GM06990 (cell line): ENCODE measurements at regions not wholly inside any gene's neighbourhood (a gene's known extent, or its start where the extent isn't known, plus 50 kb on each side); places are given as distances from the start of the nearest gene placed in this dataset.

Experiments used
- DNase-seq: peaks from one replicate; pipeline ENCODE4 v3.0.0-alpha.2; 2011; ENCODE audit not compliant: insufficient read length; ENCODE audit errors: extremely low read depth
- H3K27me3 ChIP-seq: replicated peaks from 2 replicates; pipeline ENCODE4 v1.6.0; 2011; ENCODE audit warnings: low read length; ENCODE audit not compliant: control insufficient read depth, insufficient read depth
- H3K36me3 ChIP-seq: 2 replicates; pipeline ENCODE4 v1.5.1; 2011; ENCODE audit warnings: low read length; ENCODE audit not compliant: control insufficient read depth, insufficient read depth
- H3K4me3 ChIP-seq: replicated peaks from 2 replicates; pipeline ENCODE4 v1.5.1; 2011; ENCODE audit warnings: low read depth, mild to moderate bottlenecking, control low read depth, low read length
- TF ChIP-seq, protein P1 (sequence below): IDR thresholded peaks from 2 replicates; pipeline ENCODE4 v1.5.1; 2011; ENCODE audit warnings: low read length, control low read depth, mild to moderate bottlenecking, inconsistent platforms; ENCODE audit not compliant: insufficient read depth, poor library complexity, severe bottlenecking

DNA sequence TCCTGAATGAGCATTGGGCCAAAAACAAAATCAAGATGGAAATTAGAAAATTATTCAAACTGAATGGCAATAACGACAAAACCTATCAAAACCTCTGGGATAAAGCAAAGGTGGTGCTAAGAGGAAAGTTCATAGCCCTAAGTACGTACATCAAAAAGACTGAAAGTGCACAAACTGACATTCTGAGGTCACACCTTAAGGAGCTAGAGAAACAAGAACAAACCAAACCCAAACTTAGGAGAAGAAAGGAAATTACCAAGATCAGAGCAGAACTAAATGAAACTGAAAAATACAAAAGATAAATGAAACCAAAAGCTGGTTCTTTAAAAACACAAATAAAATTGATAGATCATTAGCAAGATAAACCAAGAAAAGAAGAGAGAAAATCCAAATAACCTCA lies 1543.5 kb upstream of the ACVR2A start:
- no peak overlapping the region for H3K4me3 ChIP-seq
- no peaks in the 10 kb centered on the region for H3K27me3 ChIP-seq
- DNase-seq: no peak
- TF ChIP-seq, protein P1, sequence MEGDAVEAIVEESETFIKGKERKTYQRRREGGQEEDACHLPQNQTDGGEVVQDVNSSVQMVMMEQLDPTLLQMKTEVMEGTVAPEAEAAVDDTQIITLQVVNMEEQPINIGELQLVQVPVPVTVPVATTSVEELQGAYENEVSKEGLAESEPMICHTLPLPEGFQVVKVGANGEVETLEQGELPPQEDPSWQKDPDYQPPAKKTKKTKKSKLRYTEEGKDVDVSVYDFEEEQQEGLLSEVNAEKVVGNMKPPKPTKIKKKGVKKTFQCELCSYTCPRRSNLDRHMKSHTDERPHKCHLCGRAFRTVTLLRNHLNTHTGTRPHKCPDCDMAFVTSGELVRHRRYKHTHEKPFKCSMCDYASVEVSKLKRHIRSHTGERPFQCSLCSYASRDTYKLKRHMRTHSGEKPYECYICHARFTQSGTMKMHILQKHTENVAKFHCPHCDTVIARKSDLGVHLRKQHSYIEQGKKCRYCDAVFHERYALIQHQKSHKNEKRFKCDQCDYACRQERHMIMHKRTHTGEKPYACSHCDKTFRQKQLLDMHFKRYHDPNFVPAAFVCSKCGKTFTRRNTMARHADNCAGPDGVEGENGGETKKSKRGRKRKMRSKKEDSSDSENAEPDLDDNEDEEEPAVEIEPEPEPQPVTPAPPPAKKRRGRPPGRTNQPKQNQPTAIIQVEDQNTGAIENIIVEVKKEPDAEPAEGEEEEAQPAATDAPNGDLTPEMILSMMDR: no peak
- H3K36me3 ChIP-seq: no peaks in the 10 kb centered on the region

DNA sequence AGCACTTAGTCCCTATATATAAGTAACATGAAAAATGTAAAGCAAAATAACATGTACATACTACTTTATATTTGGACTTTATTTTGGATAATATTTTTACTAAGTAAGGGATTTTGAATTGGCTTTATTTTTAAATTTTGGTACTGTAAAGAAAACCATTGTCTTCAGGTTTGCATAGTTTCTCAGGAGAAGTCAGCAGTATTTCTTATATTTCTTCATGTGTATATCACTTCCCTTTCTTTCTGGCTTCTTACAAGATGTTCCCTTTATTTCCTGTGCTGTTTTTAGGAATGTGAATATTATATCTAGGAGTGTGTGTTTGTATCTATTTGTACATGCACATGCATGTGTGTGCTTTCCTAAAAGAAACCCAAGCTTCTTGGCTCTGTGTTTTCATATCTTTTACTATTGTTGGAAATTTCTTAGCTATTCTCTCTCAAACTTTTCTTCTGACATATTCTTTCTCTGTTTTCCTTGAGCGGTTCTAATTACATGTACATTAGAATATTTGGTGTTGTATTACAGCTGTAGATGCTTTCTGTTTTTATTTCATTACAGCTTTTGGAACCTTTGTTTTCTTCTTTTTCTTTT lies 1549.7 kb upstream of the ACVR2A start:
- TF ChIP-seq, protein P1: no peak
- DNase-seq: no peak
- H3K36me3 ChIP-seq: no peaks in the 10 kb centered on the region
- no peaks in the 10 kb centered on the region for H3K27me3 ChIP-seq
- H3K4me3 ChIP-seq: no peak overlapping the region

DNA sequence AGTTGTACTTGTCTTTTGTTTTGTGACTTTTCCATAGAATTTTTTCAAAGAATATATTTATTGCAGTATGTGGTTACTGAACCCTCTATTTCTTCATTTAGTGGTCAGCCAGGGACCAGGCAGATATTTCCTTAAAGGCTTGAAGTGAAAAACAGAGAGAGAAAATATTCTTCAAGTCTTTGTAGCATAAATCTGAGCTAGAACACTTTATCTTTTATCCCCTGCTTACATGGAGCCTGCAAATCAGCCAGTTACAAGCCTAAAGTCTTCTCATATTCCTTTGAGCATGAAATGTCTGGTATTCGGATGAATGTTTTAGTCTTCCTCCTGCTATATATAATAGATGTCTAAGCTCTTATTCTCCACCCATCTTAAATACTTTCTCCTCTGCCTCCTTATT lies 1557.5 kb upstream of the ACVR2A start:
- Histone ChIP-seq H3K27me3 (no peaks in the 10 kb centered on the region), H3K4me3 (no peak overlapping the region), H3K36me3 (no peaks in the 10 kb centered on the region)
- no peak for DNase-seq
- TF ChIP-seq, protein P1: no peak

DNA sequence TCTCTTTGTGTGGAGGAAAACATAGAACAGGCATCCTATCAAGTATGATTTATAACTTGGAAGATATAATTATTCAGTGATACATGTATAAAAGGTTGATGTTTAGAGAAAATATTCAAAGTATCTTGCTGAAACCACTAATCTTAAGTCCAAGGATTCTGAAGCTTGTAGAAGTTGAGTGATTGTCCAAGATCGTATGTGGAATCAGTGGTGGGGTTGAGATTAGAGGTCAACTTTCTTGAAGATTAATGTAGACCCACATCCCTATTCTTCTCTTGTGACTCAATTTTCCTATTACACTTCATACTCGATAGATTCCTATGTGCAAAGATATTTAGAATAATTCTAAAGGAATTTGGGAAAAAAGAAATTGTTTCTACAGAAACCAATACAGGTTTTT lies 1565.9 kb upstream of the ACVR2A start:
- Histone ChIP-seq H3K36me3 (no peaks in the 10 kb centered on the region), H3K27me3 (no peaks in the 10 kb centered on the region), H3K4me3 (no peak overlapping the region)
- TF ChIP-seq, protein P1: no peak
- DNase-seq: no peak

- Histone ChIP-seq H3K27me3 (no peaks in the 10 kb centered on the region), H3K36me3 (no peaks in the 10 kb centered on the region), H3K4me3 (no peak overlapping the region)
- TF ChIP-seq, protein P1: no peak
- no peak for DNase-seq
Observed at GRCh38 chr2:146271131-146271831, 1573.5 kb upstream of the ACVR2A start.
